ENCODE measurements at regions not wholly inside any gene's neighbourhood (a gene's known extent, or its start where the extent isn't known, plus 50 kb on each side); places are given as distances from the start of the nearest gene placed in this dataset.
A peak's percentile ranks its signal among the peaks of the same experiment; 100 is the strongest.

DNA sequence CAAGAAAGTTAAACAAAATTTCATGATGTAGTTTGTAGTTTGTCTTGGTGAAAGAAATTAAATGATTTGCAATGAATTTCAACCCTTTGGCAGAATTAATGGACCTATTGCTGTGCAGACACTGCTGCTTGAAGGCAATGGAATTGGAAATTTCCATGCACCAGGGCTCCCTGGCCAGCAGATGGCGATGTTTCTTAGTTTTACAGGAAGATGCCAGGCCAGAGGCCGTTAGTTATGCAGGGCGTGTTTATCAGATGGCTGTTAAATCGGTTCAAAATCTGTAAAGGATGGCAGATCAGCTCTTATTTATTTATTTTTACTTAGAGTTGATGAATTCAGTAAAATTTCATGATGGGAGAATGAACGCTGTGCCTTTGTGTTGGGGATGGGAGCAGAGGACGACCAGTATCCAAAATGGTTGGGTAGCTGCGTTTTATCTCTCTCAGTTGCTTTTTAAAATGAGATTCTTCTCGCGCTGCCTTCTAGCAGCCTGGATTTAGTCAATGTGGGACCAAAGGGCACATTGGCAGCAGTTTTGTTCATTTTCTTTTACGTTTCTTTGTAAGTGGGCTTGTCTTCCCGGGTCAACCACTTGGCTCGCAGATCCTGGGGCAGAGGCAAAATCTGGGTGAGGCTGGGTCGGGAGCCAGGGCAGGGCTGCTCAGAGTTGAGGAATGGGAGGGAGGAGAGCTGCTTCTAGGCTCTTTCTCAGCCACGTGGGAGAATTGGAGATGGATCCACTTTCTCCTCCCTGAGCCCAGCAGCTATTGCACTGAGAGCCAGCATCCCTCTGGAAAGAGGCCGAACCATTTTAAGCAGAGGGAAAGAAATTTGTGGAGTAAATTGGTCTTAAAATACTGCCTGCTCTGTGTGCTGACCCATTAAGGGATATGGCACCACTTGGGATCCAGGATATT is 344.0 kb downstream of the PIK3C3 start:
- Histone ChIP-seq H3K27me3 (no peaks in the 10 kb centered on the region), H3K4me3 (peak overlapping the region in 3 of 4 donors; percentile 14 to 34 (median 27)), H3K4me1 (peaks cover 0 to 6% (median 2%) of the 10 kb centered on the region in 4 donors), H3K9me3 (no peaks in the 10 kb centered on the region), H3K36me3 (no peaks in the 10 kb centered on the region), H3K27ac (peak overlapping the region in 1 of 4 donors; percentile 65)
- intact Hi-C loops (cut with DNase I): loop anchor here (5.0 kb wide), 1 partner anchor 973 kb away; no protein-coding TSS in a partner anchor
- 37 to 45% methylated on average over 15 of the region's 15 CpGs for WGBS, 2 donors
- no peak for TF ChIP-seq EP300 (IDR thresholded peaks at IDR 0.05)
- TF ChIP-seq, protein P1, sequence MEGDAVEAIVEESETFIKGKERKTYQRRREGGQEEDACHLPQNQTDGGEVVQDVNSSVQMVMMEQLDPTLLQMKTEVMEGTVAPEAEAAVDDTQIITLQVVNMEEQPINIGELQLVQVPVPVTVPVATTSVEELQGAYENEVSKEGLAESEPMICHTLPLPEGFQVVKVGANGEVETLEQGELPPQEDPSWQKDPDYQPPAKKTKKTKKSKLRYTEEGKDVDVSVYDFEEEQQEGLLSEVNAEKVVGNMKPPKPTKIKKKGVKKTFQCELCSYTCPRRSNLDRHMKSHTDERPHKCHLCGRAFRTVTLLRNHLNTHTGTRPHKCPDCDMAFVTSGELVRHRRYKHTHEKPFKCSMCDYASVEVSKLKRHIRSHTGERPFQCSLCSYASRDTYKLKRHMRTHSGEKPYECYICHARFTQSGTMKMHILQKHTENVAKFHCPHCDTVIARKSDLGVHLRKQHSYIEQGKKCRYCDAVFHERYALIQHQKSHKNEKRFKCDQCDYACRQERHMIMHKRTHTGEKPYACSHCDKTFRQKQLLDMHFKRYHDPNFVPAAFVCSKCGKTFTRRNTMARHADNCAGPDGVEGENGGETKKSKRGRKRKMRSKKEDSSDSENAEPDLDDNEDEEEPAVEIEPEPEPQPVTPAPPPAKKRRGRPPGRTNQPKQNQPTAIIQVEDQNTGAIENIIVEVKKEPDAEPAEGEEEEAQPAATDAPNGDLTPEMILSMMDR (IDR thresholded peaks at IDR 0.05): peak; percentile 51 to 87 (median 72)
- peak; percentile 80 for DNase-seq

DNA sequence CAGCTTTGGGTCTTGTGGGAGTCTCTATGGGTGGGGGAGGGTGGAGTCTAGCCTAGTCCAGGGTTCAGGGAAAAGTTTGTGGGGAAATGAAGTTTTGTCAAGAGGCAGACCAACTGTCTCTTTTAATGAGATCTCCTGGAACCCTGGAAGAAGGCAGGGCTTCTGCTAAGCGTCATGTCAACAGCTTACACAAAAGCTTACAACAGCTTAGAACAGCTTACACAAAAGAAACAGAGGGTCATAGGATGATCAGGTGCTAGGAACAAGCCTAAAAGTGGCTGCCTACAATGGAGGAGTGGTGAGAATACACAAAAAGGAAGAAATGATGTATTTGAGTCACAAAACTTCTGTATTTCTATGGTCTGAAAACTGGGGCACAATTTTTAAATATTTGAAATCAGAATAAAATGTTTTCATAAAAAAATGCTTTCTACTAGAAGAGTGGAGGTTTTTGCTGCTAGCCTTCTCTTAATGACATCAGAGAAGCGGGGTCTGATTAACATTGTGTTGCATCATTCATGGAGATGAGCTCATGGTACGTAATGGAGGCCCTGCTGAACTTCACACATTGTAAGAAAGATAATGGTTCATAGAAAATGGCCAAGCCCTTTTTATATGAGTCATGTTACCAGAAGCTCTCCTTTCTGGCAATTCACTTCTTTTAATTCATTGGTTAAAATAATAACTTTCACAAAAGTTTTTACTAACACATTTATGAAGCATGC is 351.0 kb downstream of the PIK3C3 start:
- Histone ChIP-seq H3K27me3 (no peaks in the 10 kb centered on the region), H3K4me1 (peaks cover 0 to 3% (median 0%) of the 10 kb centered on the region in 4 donors), H3K27ac (no peak overlapping the region), H3K36me3 (no peaks in the 10 kb centered on the region), H3K9me3 (no peaks in the 10 kb centered on the region), H3K4me3 (no peak overlapping the region)
- no peak for DNase-seq
- WGBS, 2 donors: 84% methylated on average over 3 of the region's 3 CpGs
- intact Hi-C loops (cut with DNase I): no loop called here
- TF ChIP-seq, protein P1 (IDR thresholded peaks at IDR 0.05): no peak
- TF ChIP-seq POLR2AphosphoS5 (IDR thresholded peaks at IDR 0.05) (no peak), POLR2A (IDR thresholded peaks at IDR 0.05) (no peak), EP300 (IDR thresholded peaks at IDR 0.05) (no peak)

DNA sequence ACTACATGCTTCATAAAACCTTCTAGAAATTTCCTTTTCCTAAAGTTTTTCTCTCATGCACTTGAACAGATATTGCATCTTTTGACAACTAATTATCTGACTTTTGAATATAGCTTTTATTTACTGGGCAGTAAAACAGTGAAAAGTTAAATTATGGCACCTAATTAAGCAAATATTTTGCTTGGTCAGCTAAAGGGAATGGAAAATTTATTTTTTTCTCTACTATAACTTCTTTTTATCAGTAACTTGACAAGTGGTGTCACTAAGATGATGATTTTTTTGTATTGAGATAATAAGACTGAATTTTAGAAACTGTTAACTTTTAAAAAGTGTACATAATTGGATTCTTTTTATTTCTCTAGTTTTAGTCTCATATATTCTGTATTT is 351.6 kb downstream of the PIK3C3 start:
- Histone ChIP-seq H3K9me3 (no peaks in the 10 kb centered on the region), H3K27me3 (no peaks in the 10 kb centered on the region), H3K36me3 (no peaks in the 10 kb centered on the region), H3K4me3 (no peak overlapping the region), H3K4me1 (peaks cover 0 to 3% (median 0%) of the 10 kb centered on the region in 4 donors), H3K27ac (no peak overlapping the region)
- intact Hi-C loops (cut with DNase I): no loop called here
- no peak for TF ChIP-seq POLR2A (IDR thresholded peaks at IDR 0.05)
- TF ChIP-seq, protein P1 (IDR thresholded peaks at IDR 0.05): no peak
- TF ChIP-seq EP300 (IDR thresholded peaks at IDR 0.05): no peak
- no peak for TF ChIP-seq POLR2AphosphoS5 (IDR thresholded peaks at IDR 0.05)
- DNase-seq: no peak

DNA sequence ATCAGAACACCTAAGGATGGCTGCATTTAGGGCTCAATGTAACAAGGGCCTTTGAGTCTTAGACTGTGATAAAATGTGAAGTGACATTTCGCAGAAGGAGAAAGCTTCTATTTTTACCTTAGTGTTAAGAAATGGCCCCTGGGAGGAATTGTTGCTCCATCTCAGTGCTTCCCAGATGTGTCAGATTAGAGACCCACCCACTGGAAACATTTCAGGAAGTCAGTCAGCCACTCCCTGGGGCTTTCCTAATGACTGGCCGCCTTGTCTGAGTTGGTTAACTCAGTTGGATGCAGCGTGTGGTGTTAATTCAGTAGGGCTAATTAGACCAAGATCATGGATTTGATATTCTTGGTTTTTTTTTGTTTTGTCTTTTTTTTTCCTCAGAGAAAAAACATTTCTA is 355.9 kb downstream of the PIK3C3 start:
- H3K27ac ChIP-seq: no peak overlapping the region
- WGBS, 2 donors: 71 to 78% methylated on average over 3 of the region's 3 CpGs
- no peak overlapping the region for H3K4me3 ChIP-seq
- no peaks in the 10 kb centered on the region for H3K27me3 ChIP-seq
- no peaks in the 10 kb centered on the region for H3K36me3 ChIP-seq
- DNase-seq: no peak
- intact Hi-C loops (cut with DNase I): no loop called here
- H3K4me1 ChIP-seq: peaks cover 0 to 3% (median 0%) of the 10 kb centered on the region in 4 donors
- H3K9me3 ChIP-seq: no peaks in the 10 kb centered on the region
- TF ChIP-seq POLR2A (IDR thresholded peaks at IDR 0.05) (no peak), POLR2AphosphoS5 (IDR thresholded peaks at IDR 0.05) (no peak), EP300 (IDR thresholded peaks at IDR 0.05) (no peak)
- TF ChIP-seq, protein P1 (IDR thresholded peaks at IDR 0.05): no peak
